Thoracic aorta (tissue), 2 donors: ENCODE measurements at regions not wholly inside any gene's neighbourhood (a gene's known extent, or its start where the extent isn't known, plus 50 kb on each side); places are given as distances from the start of the nearest gene placed in this dataset.
A peak's percentile ranks its signal among the peaks of the same experiment; 100 is the strongest.

ENCODE experiments used
- ATAC-seq: fragments of 150-250 bp; one replicate; pipeline ENCODE4 v1.8.0; 2017; ENCODE audit warnings: low read depth; ENCODE audit not compliant: insufficient number of reproducible peaks, low FRiP score
- DNase-seq: peaks from one replicate; pipeline ENCODE4 v3.0.0-alpha.2; 2020; ENCODE audit warnings: low spot score
- H3K27ac ChIP-seq, 2 donors: fragments of 200-600 bp; sonication (generic); 1 replicate in 1 of 2; 2 replicates in 1 of 2; pipeline ENCODE4 v1.5.1; 2016; ENCODE audit warnings: mild to moderate bottlenecking in 2 of 2, moderate library complexity in 2 of 2
- H3K27me3 ChIP-seq: fragments of 200-600 bp; sonication (generic); replicated peaks from 2 replicates; pipeline ENCODE4 v1.6.0; 2016; ENCODE audit warnings: mild to moderate bottlenecking; ENCODE audit not compliant: insufficient read depth
- H3K36me3 ChIP-seq: fragments of 200-600 bp; sonication (generic); one replicate; pipeline ENCODE4 v1.5.1; 2016
- H3K4me1 ChIP-seq, 2 donors: fragments of 200-600 bp; sonication (generic); 1 replicate in 1 of 2; 2 replicates in 1 of 2; pipeline versions ENCODE4 v1.5.1 to v1.6.0; 2016; ENCODE audit warnings: low read depth in 2 of 2, mild to moderate bottlenecking in 1 of 2; ENCODE audit not compliant: control insufficient read depth in 1 of 2
- H3K4me3 ChIP-seq: fragments of 200-600 bp; sonication (generic); 2 replicates; pipeline ENCODE4 v1.5.1; 2016; ENCODE audit warnings: mild to moderate bottlenecking
- H3K9me3 ChIP-seq: fragments of 200-600 bp; sonication (generic); 2 replicates; pipeline ENCODE4 v1.5.1; 2016
- CTCF ChIP-seq: fragments of 200-600 bp; sonication (generic); IDR thresholded peaks from one replicate; pipeline ENCODE4 v1.5.1; 2019; ENCODE audit warnings: antibody characterized with exemption

DNA sequence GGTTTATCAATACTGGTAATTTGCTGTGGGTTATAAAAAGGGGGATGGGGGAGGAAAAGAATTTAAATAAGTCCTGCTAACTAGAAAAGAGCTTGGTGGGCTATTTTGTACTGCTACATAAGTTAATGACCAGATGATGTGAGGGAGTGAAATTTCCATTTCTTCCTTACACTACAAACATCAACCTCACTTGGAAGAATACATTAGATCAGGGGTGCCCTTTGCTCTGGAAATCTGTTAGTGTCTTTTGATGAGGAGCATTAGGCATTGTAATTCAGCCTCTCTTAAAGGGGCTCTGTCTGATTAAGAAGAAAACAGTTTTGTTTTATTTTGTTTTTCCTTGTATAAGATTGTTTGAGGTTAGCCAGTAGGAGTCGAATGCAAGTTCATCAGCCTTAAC, 576.4 kb upstream of the TBL1XR1 start:
- H3K4me3 ChIP-seq = no peak overlapping the region
- H3K27ac ChIP-seq = peak overlapping the region in 1 of 2 donors; percentile 75
- no peak for DNase-seq
- no peak for ATAC-seq
- peaks cover 31 to 76% of the 10 kb centered on the region in 2 donors for H3K4me1 ChIP-seq
- H3K36me3 ChIP-seq = no peaks in the 10 kb centered on the region
- no peak for TF ChIP-seq CTCF
- no peaks in the 10 kb centered on the region for H3K27me3 ChIP-seq
- H3K9me3 ChIP-seq = no peaks in the 10 kb centered on the region

GRCh38 chr3:177776661-177777101, 579.4 kb upstream of the TBL1XR1 start:
- H3K27me3 ChIP-seq = no peaks in the 10 kb centered on the region
- H3K4me1 ChIP-seq = peaks cover 32 to 64% of the 10 kb centered on the region in 2 donors
- H3K36me3 ChIP-seq = no peaks in the 10 kb centered on the region
- TF ChIP-seq CTCF = no peak
- ATAC-seq (no peak), DNase-seq (no peak)
- H3K9me3 ChIP-seq = no peaks in the 10 kb centered on the region
- H3K27ac ChIP-seq = no peak overlapping the region
- no peak overlapping the region for H3K4me3 ChIP-seq

- peak; percentile 22 for TF ChIP-seq CTCF
- ATAC-seq (no peak), DNase-seq (no peak)
- Histone ChIP-seq H3K9me3 (no peaks in the 10 kb centered on the region), H3K4me1 (peaks cover 36 to 61% of the 10 kb centered on the region in 2 donors), H3K27ac (no peak overlapping the region), H3K27me3 (no peaks in the 10 kb centered on the region), H3K4me3 (no peak overlapping the region), H3K36me3 (no peaks in the 10 kb centered on the region)
Measured at GRCh38 chr3:177777699-177778098, 580.4 kb upstream of the TBL1XR1 start.

DNA sequence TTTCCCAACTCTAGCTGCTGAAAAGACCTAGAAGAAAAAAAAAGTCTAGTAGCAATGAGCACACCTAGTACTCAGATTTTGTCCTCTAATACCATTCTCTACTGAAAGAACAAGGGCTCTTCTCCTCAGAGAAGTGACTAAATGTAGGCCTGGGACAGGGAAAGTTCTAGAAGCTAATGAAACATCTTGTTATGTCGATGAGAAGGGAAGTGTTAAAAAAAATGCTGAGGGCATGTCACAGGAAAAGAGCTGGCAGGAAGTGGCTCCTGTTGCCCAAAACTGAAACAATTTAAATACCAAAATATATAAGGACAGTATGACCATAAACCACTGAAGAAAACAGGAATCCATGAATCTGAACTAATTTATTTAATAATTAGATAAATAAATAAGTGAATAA, 581.4 kb upstream of the TBL1XR1 start:
- Histone ChIP-seq H3K36me3 (no peaks in the 10 kb centered on the region), H3K9me3 (no peaks in the 10 kb centered on the region), H3K4me3 (no peak overlapping the region), H3K27me3 (no peaks in the 10 kb centered on the region), H3K4me1 (peaks cover 36 to 51% of the 10 kb centered on the region in 2 donors), H3K27ac (no peak overlapping the region)
- DNase-seq (no peak), ATAC-seq (no peak)
- no peak for TF ChIP-seq CTCF

- ATAC-seq (no peak), DNase-seq (no peak)
- TF ChIP-seq CTCF = no peak
- H3K27ac ChIP-seq = peak overlapping the region; percentile 61 to 69
- no peaks in the 10 kb centered on the region for H3K27me3 ChIP-seq
- no peak overlapping the region for H3K4me3 ChIP-seq
- no peaks in the 10 kb centered on the region for H3K36me3 ChIP-seq
- H3K4me1 ChIP-seq = peaks cover 30 to 40% of the 10 kb centered on the region in 2 donors
- no peaks in the 10 kb centered on the region for H3K9me3 ChIP-seq
Measured at GRCh38 chr3:177781686-177782161, 584.4 kb upstream of the TBL1XR1 start.
